ENCODE measurements at regions not wholly inside any gene's neighbourhood (a gene's known extent, or its start where the extent isn't known, plus 50 kb on each side); places are given as distances from the start of the nearest gene placed in this dataset.
"Not testable (repeated sequence)": the region's sequence is repeated elsewhere in the genome, so short reads cannot be mapped to it uniquely, and the experiment has no call there.

GRCh38 chr12:19772776-19773175, 333.5 kb downstream of the AEBP2 start:
- no peak for TF ChIP-seq CTCF (IDR thresholded peaks at IDR 0.05)
- no peak for TF ChIP-seq POLR2A (IDR thresholded peaks at IDR 0.05)
- WGBS, 2 donors: 92% methylated on average over 3 of the region's 3 CpGs
- Histone ChIP-seq H3K36me3 (no peaks in the 10 kb centered on the region), H3K4me3 (no peak overlapping the region), H3K27me3 (no peaks in the 10 kb centered on the region), H3K4me1 (no peaks in the 10 kb centered on the region), H3K9me3 (no peaks in the 10 kb centered on the region), H3K27ac (no peak overlapping the region)
- intact Hi-C loops (cut with DNase I): no loop called here
- no peak for DNase-seq

- Histone ChIP-seq H3K27ac (no peak overlapping the region), H3K4me1 (peaks cover 0 to 5% (median 0%) of the 10 kb centered on the region in 3 donors), H3K9me3 (no peaks in the 10 kb centered on the region), H3K27me3 (no peaks in the 10 kb centered on the region), H3K4me3 (no peak overlapping the region), H3K36me3 (no peaks in the 10 kb centered on the region)
- no peak for DNase-seq
- intact Hi-C loops (cut with DNase I): no loop called here
- WGBS, 2 donors: 86 to 90% methylated on average over 10 to 11 of the region's 15 CpGs
- TF ChIP-seq CTCF (IDR thresholded peaks at IDR 0.05) (no peak), POLR2A (IDR thresholded peaks at IDR 0.05) (no peak)
Observed at GRCh38 chr12:19775241-19775640, 335.9 kb downstream of the AEBP2 start.

GRCh38 chr12:19775976-19776375, 336.7 kb downstream of the AEBP2 start:
- H3K27me3 ChIP-seq; intact Hi-C loops (cut with DNase I); DNase-seq; H3K9me3 ChIP-seq; H3K4me1 ChIP-seq; H3K36me3 ChIP-seq; H3K27ac ChIP-seq; H3K4me3 ChIP-seq: not testable (repeated sequence)
- WGBS, 2 donors: 92 to 95% methylated on average over 16 to 19 of the region's 19 CpGs

GRCh38 chr12:19778172-19778571, 338.9 kb downstream of the AEBP2 start:
- no peak overlapping the region for H3K4me3 ChIP-seq
- H3K27me3 ChIP-seq: no peaks in the 10 kb centered on the region
- no peaks in the 10 kb centered on the region for H3K9me3 ChIP-seq
- DNase-seq: no peak
- 47 to 54% methylated on average over 3 of the region's 3 CpGs for WGBS, 2 donors
- peaks cover 0 to 5% (median 0%) of the 10 kb centered on the region in 3 donors for H3K4me1 ChIP-seq
- TF ChIP-seq CTCF (IDR thresholded peaks at IDR 0.05) (no peak), POLR2A (IDR thresholded peaks at IDR 0.05) (no peak)
- H3K36me3 ChIP-seq: no peaks in the 10 kb centered on the region
- H3K27ac ChIP-seq: no peak overlapping the region
- intact Hi-C loops (cut with DNase I): no loop called here

GRCh38 chr12:19778797-19779196, 339.5 kb downstream of the AEBP2 start:
- H3K27ac ChIP-seq: no peak overlapping the region
- H3K36me3 ChIP-seq: no peaks in the 10 kb centered on the region
- peaks cover 0 to 5% (median 0%) of the 10 kb centered on the region in 3 donors for H3K4me1 ChIP-seq
- no peak for DNase-seq
- no peak overlapping the region for H3K4me3 ChIP-seq
- intact Hi-C loops (cut with DNase I): no loop called here
- 54 to 65% methylated on average over 2 of the region's 2 CpGs for WGBS, 2 donors
- no peaks in the 10 kb centered on the region for H3K27me3 ChIP-seq
- TF ChIP-seq CTCF (IDR thresholded peaks at IDR 0.05) (no peak), POLR2A (IDR thresholded peaks at IDR 0.05) (no peak)
- H3K9me3 ChIP-seq: no peaks in the 10 kb centered on the region

GRCh38 chr12:19779395-19780056, 340.2 kb downstream of the AEBP2 start:
- WGBS, 2 donors: 68 to 75% methylated on average over 3 to 5 of the region's 10 CpGs
- peaks cover 0 to 5% (median 0%) of the 10 kb centered on the region in 3 donors for H3K4me1 ChIP-seq
- TF ChIP-seq CTCF (IDR thresholded peaks at IDR 0.05): no peak
- no peak for DNase-seq
- no peaks in the 10 kb centered on the region for H3K27me3 ChIP-seq
- H3K36me3 ChIP-seq: no peaks in the 10 kb centered on the region
- H3K4me3 ChIP-seq: no peak overlapping the region
- H3K9me3 ChIP-seq: no peaks in the 10 kb centered on the region
- H3K27ac ChIP-seq: no peak overlapping the region
- intact Hi-C loops (cut with DNase I): no loop called here
